ENCODE measurements at regions not wholly inside any gene's neighbourhood (a gene's known extent, or its start where the extent isn't known, plus 50 kb on each side); places are given as distances from the start of the nearest gene placed in this dataset.

DNA sequence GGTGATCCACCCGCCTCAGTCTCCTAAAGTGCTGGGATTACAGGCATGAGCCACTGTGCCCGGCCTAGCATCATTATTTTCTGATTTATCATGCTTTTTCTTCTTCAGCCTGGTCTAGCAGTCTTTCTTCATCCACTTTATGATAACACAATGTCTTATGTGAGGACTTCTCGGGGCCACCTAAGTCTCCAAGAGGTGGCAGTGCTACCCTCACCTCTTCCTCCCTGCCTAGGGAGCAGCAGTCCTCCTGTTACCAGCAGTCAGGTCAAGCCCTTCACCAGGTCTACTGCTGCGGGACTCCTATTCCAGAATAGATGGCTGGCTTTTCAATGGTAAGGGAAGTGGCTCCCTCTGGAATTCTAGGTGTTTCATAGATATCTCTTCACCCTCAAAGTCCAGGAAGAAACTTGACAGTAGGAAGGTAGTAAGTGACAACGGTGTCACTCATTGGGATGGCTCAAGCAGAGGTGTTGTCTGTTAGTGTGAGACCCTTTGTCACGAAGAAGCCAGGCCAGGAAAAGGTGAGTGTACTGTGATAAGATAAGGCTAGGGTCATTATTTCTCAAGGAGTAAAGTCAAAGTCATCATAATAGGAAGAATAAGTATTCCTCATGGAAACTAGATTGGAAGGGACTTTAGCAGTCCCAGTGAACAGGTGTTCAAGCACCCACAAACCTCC lies 164.0 kb downstream of the KLF5 start:
- no peak for TF ChIP-seq POLR2AphosphoS5 (IDR thresholded peaks at IDR 0.05; ENCODE audit: borderline replicate concordance, low read depth, low read length)
- TF ChIP-seq EZH2 (IDR thresholded peaks at IDR 0.05) = no peak

All from SK-N-MC (cell line).